HEK293T (cell line): ENCODE measurements at regions not wholly inside any gene's neighbourhood (a gene's known extent, or its start where the extent isn't known, plus 50 kb on each side); places are given as distances from the start of the nearest gene placed in this dataset.

Source experiments
- ARNT ChIP-seq: fragments of 450-650 bp; IDR thresholded peaks from 2 replicates; pipeline ENCODE4 v1.6.1; 2017; ENCODE audit warnings: mild to moderate bottlenecking
- BHLHE40 ChIP-seq: fragments of 450-650 bp; IDR thresholded peaks from 2 replicates; pipeline ENCODE4 v1.6.1; 2016; ENCODE audit warnings: mild to moderate bottlenecking, moderate library complexity, borderline replicate concordance
- ELF4 ChIP-seq: fragments of 450-650 bp; IDR thresholded peaks from 2 replicates; pipeline ENCODE4 v1.6.1; 2017; ENCODE audit warnings: antibody characterized with exemption
- FOXK2 ChIP-seq: fragments of 450-650 bp; IDR thresholded peaks from 2 replicates; pipeline ENCODE4 v1.6.1; 2016; ENCODE audit warnings: mild to moderate bottlenecking
- FOXM1 ChIP-seq: fragments of 450-650 bp; IDR thresholded peaks from 2 replicates; pipeline ENCODE4 v1.6.1; 2017; ENCODE audit warnings: mild to moderate bottlenecking, borderline replicate concordance
- SP1 ChIP-seq: fragments of 450-650 bp; IDR thresholded peaks from 2 replicates; pipeline ENCODE4 v1.6.1; 2017
- SUZ12 ChIP-seq: fragments of 450-650 bp; IDR thresholded peaks from 2 replicates; pipeline ENCODE4 v1.6.1; 2016; ENCODE audit warnings: mild to moderate bottlenecking
- TARDBP ChIP-seq: fragments of 450-650 bp; IDR thresholded peaks from 2 replicates; pipeline ENCODE4 v1.6.1; 2016
- ZNF384 ChIP-seq: fragments of 450-650 bp; IDR thresholded peaks from 2 replicates; pipeline ENCODE4 v1.6.1; 2016
- TF ChIP-seq, protein P1 (sequence below): fragments of 450-650 bp; IDR thresholded peaks from 2 replicates; pipeline ENCODE4 v1.6.1; 2016

DNA sequence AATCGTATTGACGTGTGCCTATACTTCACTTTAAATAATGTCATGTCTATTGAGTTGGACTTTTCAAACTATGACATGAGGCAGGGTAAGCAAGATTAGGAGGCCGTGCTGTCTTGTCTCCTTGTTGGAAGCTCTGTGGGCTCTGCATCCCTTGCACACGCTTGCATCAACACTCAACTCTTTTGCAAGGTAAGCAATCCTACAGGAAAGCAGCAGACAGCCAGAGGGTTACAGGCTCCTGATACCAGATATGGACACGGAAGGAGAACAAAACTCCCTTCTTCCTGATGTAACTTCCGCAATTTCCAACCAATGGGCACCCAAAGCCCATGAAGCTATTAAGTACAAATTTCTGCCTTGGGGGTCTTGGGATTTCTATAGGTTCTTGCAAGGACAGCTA lies 1520.7 kb upstream of the B3GALT2 start:
- TF ChIP-seq ZNF384, result no peak
- TF ChIP-seq, protein P1, sequence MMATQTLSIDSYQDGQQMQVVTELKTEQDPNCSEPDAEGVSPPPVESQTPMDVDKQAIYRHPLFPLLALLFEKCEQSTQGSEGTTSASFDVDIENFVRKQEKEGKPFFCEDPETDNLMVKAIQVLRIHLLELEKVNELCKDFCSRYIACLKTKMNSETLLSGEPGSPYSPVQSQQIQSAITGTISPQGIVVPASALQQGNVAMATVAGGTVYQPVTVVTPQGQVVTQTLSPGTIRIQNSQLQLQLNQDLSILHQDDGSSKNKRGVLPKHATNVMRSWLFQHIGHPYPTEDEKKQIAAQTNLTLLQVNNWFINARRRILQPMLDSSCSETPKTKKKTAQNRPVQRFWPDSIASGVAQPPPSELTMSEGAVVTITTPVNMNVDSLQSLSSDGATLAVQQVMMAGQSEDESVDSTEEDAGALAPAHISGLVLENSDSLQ, result no peak
- TF ChIP-seq FOXM1, result no peak
- no peak for TF ChIP-seq SP1
- TF ChIP-seq FOXK2, result no peak
- no peak for TF ChIP-seq TARDBP
- no peak for TF ChIP-seq ELF4
- no peak for TF ChIP-seq SUZ12
- no peak for TF ChIP-seq ARNT
- no peak for TF ChIP-seq BHLHE40
